ENCODE measurements at regions not wholly inside any gene's neighbourhood (a gene's known extent, or its start where the extent isn't known, plus 50 kb on each side); places are given as distances from the start of the nearest gene placed in this dataset.

DNA sequence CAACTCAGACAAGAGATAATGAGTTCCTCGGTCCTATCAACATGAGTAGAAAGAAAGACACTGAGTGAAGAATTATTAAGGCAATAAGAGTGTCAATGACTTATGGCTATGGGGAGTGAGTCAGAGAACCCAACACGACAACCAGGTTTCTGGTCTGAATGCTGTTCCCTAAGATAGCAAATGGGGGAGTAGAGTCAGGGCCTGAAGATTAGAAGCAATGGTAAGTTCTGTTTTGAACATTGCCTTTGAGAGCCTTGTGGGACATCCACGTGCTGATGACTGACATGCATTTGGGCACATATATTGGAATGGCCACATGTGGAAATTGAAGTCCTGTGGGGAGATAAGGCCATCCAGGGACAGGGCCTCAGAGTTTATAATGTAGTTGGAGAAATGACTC lies 254.4 kb upstream of the TCF21 start:
- H3K4me3 ChIP-seq (ENCODE audit: extremely low read depth in 1 of 4, insufficient read depth in 2 of 4, low read depth in 3 of 4, low read length in 4 of 4): no peak overlapping the region
- H3K4ac ChIP-seq (replicated peaks; ENCODE audit: insufficient read length, low read depth, low read length): no peak overlapping the region
- H3K18ac ChIP-seq (ENCODE audit: extremely low read depth, low read length): no peak overlapping the region
- 90% methylated on average over 3 of the region's 3 CpGs; no CpG with 5 or more reads in 1 of the 2 experiments for WGBS, 2 experiments (ENCODE audit: extremely low coverage in 1 of 2, insufficient coverage in 1 of 2, insufficient read length in 1 of 2, insufficient replicate concordance in 2 of 2, low coverage in 1 of 2, low lambda C conversion rate in 2 of 2, missing lambda C conversion rate in 1 of 2)
- H4K20me1 ChIP-seq (replicated peaks in 1 of 2; ENCODE audit: control insufficient read depth in 1 of 2, insufficient read depth in 2 of 2, low read length in 2 of 2): no peaks in the 10 kb centered on the region
- no peak overlapping the region for H3K14ac ChIP-seq (ENCODE audit: insufficient read length)
- CTCF ChIA-PET (ENCODE audit: partially characterized antibody): no interaction called here
- H4K91ac ChIP-seq (replicated peaks; ENCODE audit: insufficient read length, low read length): no peak overlapping the region
- H2BK5ac ChIP-seq (ENCODE audit: low read depth, low read length): no peak overlapping the region
- H3K27ac ChIP-seq (ENCODE audit: low read depth, low read length): no peak overlapping the region
- no peak overlapping the region for H2BK120ac ChIP-seq (replicated peaks; ENCODE audit: low read depth, low read length)
- no peak overlapping the region for H2AK5ac ChIP-seq (ENCODE audit: low read depth, low read length)
- no peak overlapping the region for H3K4me2 ChIP-seq (ENCODE audit: insufficient read depth in 1 of 2, low read depth in 2 of 2, low read length in 2 of 2)
- POLR2A ChIA-PET (ENCODE audit: partially characterized antibody): no interaction called here
- no peaks in the 10 kb centered on the region for H3K79me2 ChIP-seq (ENCODE audit: control insufficient read depth in 1 of 2, insufficient read depth in 2 of 2, low read length in 2 of 2)
- H2BK15ac ChIP-seq (ENCODE audit: low read length): no peak overlapping the region
- H3K23me2 ChIP-seq (ENCODE audit: low read depth, low read length): no peaks in the 10 kb centered on the region
- no peak for FAIRE-seq
- H3K4me1 ChIP-seq (replicated peaks in 1 of 4; ENCODE audit: control insufficient read depth in 3 of 4, insufficient read depth in 4 of 4, low read length in 3 of 4): no peaks in the 10 kb centered on the region
- no peak overlapping the region for H3K9ac ChIP-seq (replicated peaks in 1 of 4; ENCODE audit: extremely low read depth in 1 of 4, low read depth in 3 of 4, low read length in 3 of 4)
- H2AFZ ChIP-seq (ENCODE audit: low read length): no peak overlapping the region
- no peak overlapping the region for H2BK20ac ChIP-seq (ENCODE audit: low read length)
- H2BK12ac ChIP-seq (ENCODE audit: low read depth, low read length): no peak overlapping the region
- no peak for DNase-seq (ENCODE audit: low read depth in 1 of 2, low spot score in 2 of 2)
- H3K27me3 ChIP-seq (replicated peaks in 1 of 4; ENCODE audit: control insufficient read depth in 3 of 4, extremely low read depth in 1 of 4, insufficient read depth in 3 of 4, low read length in 3 of 4): no peaks in the 10 kb centered on the region
- no peak overlapping the region for H4K8ac ChIP-seq (ENCODE audit: extremely low read depth, insufficient read depth, low read length)
- H3K56ac ChIP-seq (replicated peaks; ENCODE audit: insufficient read length, low read depth, low read length): no peak overlapping the region
- no peaks in the 10 kb centered on the region for H3K79me1 ChIP-seq (ENCODE audit: low read depth, low read length)
- no peak overlapping the region for H3K23ac ChIP-seq (ENCODE audit: insufficient read length)
- no peak overlapping the region for H4K5ac ChIP-seq (ENCODE audit: insufficient read length, low read depth, low read length)
- H3K9me3 ChIP-seq (ENCODE audit: insufficient read depth in 2 of 2, low read depth in 1 of 2, low read length in 1 of 2): no peaks in the 10 kb centered on the region; a peak in 1 of 4 replicates
- no peaks in the 10 kb centered on the region for H3K36me3 ChIP-seq (ENCODE audit: control insufficient read depth in 2 of 4, insufficient read depth in 4 of 4, low read length in 3 of 4)
- TF ChIP-seq CBX8 (IDR thresholded peaks at IDR 0.05; ENCODE audit: borderline replicate concordance, low read depth, low read length) (no peak), FOSL1 (IDR thresholded peaks at IDR 0.05; ENCODE audit: insufficient read depth, low read depth, low read length) (no peak), CHD1 (IDR thresholded peaks at IDR 0.05; ENCODE audit: low read depth, low read length) (no peak), SAP30 (IDR thresholded peaks at IDR 0.05; ENCODE audit: insufficient read depth, insufficient replicate concordance, low read length) (no peak), CEBPB (IDR thresholded peaks at IDR 0.05; ENCODE audit: low read depth, low read length) (no peak), KDM1A (IDR thresholded peaks at IDR 0.05; ENCODE audit: borderline replicate concordance, low read length) (no peak), POLR2AphosphoS5 (IDR thresholded peaks at IDR 0.05; ENCODE audit: low read depth, low read length) (no peak), KDM4A (IDR thresholded peaks at IDR 0.05; ENCODE audit: low read depth, low read length, severe bottlenecking) (no peak), SIX5 (IDR thresholded peaks at IDR 0.05; ENCODE audit: low read depth, low read length) (no peak), CBX5 (IDR thresholded peaks at IDR 0.05; ENCODE audit: low read depth, low read length) (no peak)
- TF ChIP-seq, protein P1, sequence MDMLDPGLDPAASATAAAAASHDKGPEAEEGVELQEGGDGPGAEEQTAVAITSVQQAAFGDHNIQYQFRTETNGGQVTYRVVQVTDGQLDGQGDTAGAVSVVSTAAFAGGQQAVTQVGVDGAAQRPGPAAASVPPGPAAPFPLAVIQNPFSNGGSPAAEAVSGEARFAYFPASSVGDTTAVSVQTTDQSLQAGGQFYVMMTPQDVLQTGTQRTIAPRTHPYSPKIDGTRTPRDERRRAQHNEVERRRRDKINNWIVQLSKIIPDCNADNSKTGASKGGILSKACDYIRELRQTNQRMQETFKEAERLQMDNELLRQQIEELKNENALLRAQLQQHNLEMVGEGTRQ (IDR thresholded peaks at IDR 0.05; ENCODE audit: low read length): no peak
- TF ChIP-seq, protein P2, sequence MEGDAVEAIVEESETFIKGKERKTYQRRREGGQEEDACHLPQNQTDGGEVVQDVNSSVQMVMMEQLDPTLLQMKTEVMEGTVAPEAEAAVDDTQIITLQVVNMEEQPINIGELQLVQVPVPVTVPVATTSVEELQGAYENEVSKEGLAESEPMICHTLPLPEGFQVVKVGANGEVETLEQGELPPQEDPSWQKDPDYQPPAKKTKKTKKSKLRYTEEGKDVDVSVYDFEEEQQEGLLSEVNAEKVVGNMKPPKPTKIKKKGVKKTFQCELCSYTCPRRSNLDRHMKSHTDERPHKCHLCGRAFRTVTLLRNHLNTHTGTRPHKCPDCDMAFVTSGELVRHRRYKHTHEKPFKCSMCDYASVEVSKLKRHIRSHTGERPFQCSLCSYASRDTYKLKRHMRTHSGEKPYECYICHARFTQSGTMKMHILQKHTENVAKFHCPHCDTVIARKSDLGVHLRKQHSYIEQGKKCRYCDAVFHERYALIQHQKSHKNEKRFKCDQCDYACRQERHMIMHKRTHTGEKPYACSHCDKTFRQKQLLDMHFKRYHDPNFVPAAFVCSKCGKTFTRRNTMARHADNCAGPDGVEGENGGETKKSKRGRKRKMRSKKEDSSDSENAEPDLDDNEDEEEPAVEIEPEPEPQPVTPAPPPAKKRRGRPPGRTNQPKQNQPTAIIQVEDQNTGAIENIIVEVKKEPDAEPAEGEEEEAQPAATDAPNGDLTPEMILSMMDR (IDR thresholded peaks at IDR 0.05; ENCODE audit: control extremely low read depth in 1 of 3, insufficient read depth in 1 of 3, low read depth in 1 of 3, low read length in 3 of 3): no peak

Measured in H1 (cell line).